Mesenchymal stem cell (in vitro differentiated cells and primary cell): ENCODE measurements at regions not wholly inside any gene's neighbourhood (a gene's known extent, or its start where the extent isn't known, plus 50 kb on each side); places are given as distances from the start of the nearest gene placed in this dataset.
A peak's percentile ranks its signal among the peaks of the same experiment; 100 is the strongest.

Experiments used
- DNase-seq: peaks from one replicate; pipeline ENCODE4 v3.0.0-alpha.2; 2013
- H2AFZ ChIP-seq: one replicate; pipeline ENCODE4 v1.6.1; 2013; ENCODE audit warnings: low read depth, mild to moderate bottlenecking, control low read depth, inconsistent platforms, low read length, moderate library complexity
- H2AK5ac ChIP-seq: 2 replicates; pipeline ENCODE4 v1.6.1; 2013; ENCODE audit warnings: low read length, moderate library complexity, mild to moderate bottlenecking, inconsistent platforms; ENCODE audit not compliant: severe bottlenecking
- H2BK120ac ChIP-seq: one replicate; pipeline ENCODE4 v1.6.1; 2013; ENCODE audit warnings: low read depth, mild to moderate bottlenecking, inconsistent platforms, low read length, moderate library complexity
- H2BK12ac ChIP-seq, 2 experiments: one replicate each; pipeline ENCODE4 v1.6.1; 2013; ENCODE audit warnings: inconsistent platforms in 2 of 2, low read length in 2 of 2, mild to moderate bottlenecking in 2 of 2, moderate library complexity in 2 of 2, control low read depth in 1 of 2
- H2BK15ac ChIP-seq: one replicate; pipeline ENCODE4 v1.6.1; 2013; ENCODE audit warnings: mild to moderate bottlenecking, low read depth, inconsistent platforms; ENCODE audit not compliant: poor library complexity, severe bottlenecking
- H2BK5ac ChIP-seq: 2 replicates; pipeline ENCODE4 v1.6.1; 2013; ENCODE audit warnings: low read depth, mild to moderate bottlenecking, low read length, control low read depth, inconsistent platforms; ENCODE audit not compliant: poor library complexity, severe bottlenecking
- H3K14ac ChIP-seq, 2 experiments: one replicate each; pipeline ENCODE4 v1.6.1; 2013; ENCODE audit warnings: inconsistent platforms in 2 of 2, low read length in 2 of 2, control low read depth in 1 of 2, mild to moderate bottlenecking in 1 of 2, moderate library complexity in 1 of 2
- H3K18ac ChIP-seq, 2 experiments: one replicate each; pipeline ENCODE4 v1.6.1; 2013; ENCODE audit warnings: inconsistent platforms in 2 of 2, low read length in 2 of 2, control low read depth in 1 of 2, low read depth in 1 of 2, mild to moderate bottlenecking in 1 of 2
- H3K23ac ChIP-seq, 2 experiments: one replicate each; pipeline ENCODE4 v1.6.1; 2013; ENCODE audit warnings: inconsistent platforms in 2 of 2, low read length in 2 of 2, mild to moderate bottlenecking in 2 of 2, moderate library complexity in 2 of 2, control low read depth in 1 of 2
- H3K27ac ChIP-seq: 2 replicates; pipeline ENCODE4 v1.5.1; 2013; ENCODE audit warnings: mild to moderate bottlenecking, moderate library complexity, low read length, control low read depth, inconsistent platforms; ENCODE audit not compliant: poor library complexity, severe bottlenecking
- H3K27me3 ChIP-seq, 2 experiments: 2 replicates each; pipeline versions ENCODE4 v1.6.1 to v1.7.0; 2013; ENCODE audit warnings: low read length in 2 of 2, mild to moderate bottlenecking in 2 of 2, moderate library complexity in 2 of 2, control low read depth in 1 of 2, inconsistent platforms in 1 of 2; ENCODE audit not compliant: control insufficient read depth in 1 of 2, insufficient read depth in 1 of 2
- H3K36me3 ChIP-seq, 2 experiments: 2 replicates each; pipeline versions ENCODE4 v1.6.1 to v1.7.0; 2013; ENCODE audit warnings: low read length in 2 of 2, control low read depth in 1 of 2, inconsistent platforms in 1 of 2, low read depth in 1 of 2, mild to moderate bottlenecking in 1 of 2; ENCODE audit not compliant: insufficient read depth in 2 of 2, control insufficient read depth in 1 of 2
- H3K4ac ChIP-seq, 2 experiments: one replicate each; pipeline ENCODE4 v1.6.1; 2013; ENCODE audit warnings: inconsistent platforms in 2 of 2, low read length in 2 of 2, mild to moderate bottlenecking in 2 of 2, moderate library complexity in 2 of 2, control low read depth in 1 of 2, low read depth in 1 of 2
- H3K4me1 ChIP-seq: 2 replicates; pipeline ENCODE4 v1.6.1; 2013; ENCODE audit warnings: low read depth, low read length, control low read depth; ENCODE audit not compliant: control insufficient read depth, insufficient read depth
- H3K4me2 ChIP-seq: 2 replicates; pipeline ENCODE4 v1.6.1; 2013; ENCODE audit warnings: low read length, mild to moderate bottlenecking, inconsistent platforms; ENCODE audit not compliant: poor library complexity, severe bottlenecking
- H3K4me3 ChIP-seq, 2 experiments: 2 replicates each; pipeline versions ENCODE4 v1.5.1 to v1.7.0; 2013; ENCODE audit warnings: low read length in 2 of 2, mild to moderate bottlenecking in 2 of 2, control low read depth in 1 of 2, low read depth in 1 of 2; ENCODE audit not compliant: insufficient read depth in 1 of 2
- H3K79me1 ChIP-seq: replicated peaks from 2 replicates; pipeline ENCODE4 v1.6.1; 2013; ENCODE audit warnings: mild to moderate bottlenecking, control low read depth, low read length, inconsistent platforms; ENCODE audit not compliant: poor library complexity, severe bottlenecking
- H3K9ac ChIP-seq: 2 replicates; pipeline ENCODE4 v1.7.0; 2013; ENCODE audit warnings: mild to moderate bottlenecking, low read length, moderate library complexity
- H3K9me3 ChIP-seq: 2 replicates; pipeline ENCODE4 v1.7.0; 2013; ENCODE audit warnings: mild to moderate bottlenecking, low read length; ENCODE audit not compliant: control insufficient read depth
- H4K8ac ChIP-seq: one replicate; pipeline ENCODE4 v1.6.1; 2013; ENCODE audit warnings: inconsistent platforms, mild to moderate bottlenecking, low read length, moderate library complexity
- H4K91ac ChIP-seq: one replicate; pipeline ENCODE4 v1.6.1; 2013; ENCODE audit warnings: mild to moderate bottlenecking, low read length, inconsistent platforms
- WGBS: methylation state at CpG from one replicate; pipeline ENCODE4 v1.1.7; 2013; ENCODE audit warnings: mixed read lengths; 5-methylcytosine and 5-hydroxymethylcytosine counted together

DNA sequence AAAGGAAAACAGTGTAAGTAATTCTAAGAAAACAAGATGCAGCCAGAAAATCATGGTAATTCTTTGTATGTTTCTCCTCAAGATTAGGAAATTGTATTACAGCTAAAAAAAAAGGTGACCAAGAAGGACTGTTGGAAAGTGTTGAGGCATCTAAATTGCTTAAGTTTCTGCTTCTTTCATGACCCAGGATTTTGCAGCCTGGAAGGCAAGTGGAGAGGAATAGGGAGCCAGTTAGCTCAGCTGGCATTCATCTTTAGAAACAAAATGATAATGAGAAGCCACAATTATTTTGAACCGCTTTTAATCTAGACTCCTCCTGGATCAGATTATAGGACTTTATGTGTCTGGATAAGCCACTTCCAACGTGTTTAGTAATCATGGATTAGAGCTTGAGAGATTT lies 56.8 kb upstream of the TMEM229A start:
- H3K79me1 ChIP-seq, result no peaks in the 10 kb centered on the region

GRCh38 chr7:124088590-124088989 lies 55.7 kb upstream of the TMEM229A start:
- WGBS, result no CpG with 5 or more reads among the region's 1 CpG
- H3K18ac ChIP-seq, result no peak overlapping the region
- H3K14ac ChIP-seq, result no peak overlapping the region

More for the DNA sequence above, 56.8 kb upstream of the TMEM229A start:
- H3K9ac ChIP-seq, result no peak overlapping the region
- H3K4ac ChIP-seq, result no peak overlapping the region
- no peak overlapping the region for H2BK15ac ChIP-seq
- H3K4me2 ChIP-seq, result no peak overlapping the region
- H3K23ac ChIP-seq, result no peak overlapping the region
- DNase-seq, result no peak
- H3K27ac ChIP-seq, result no peak overlapping the region
- no peak overlapping the region for H4K8ac ChIP-seq
- no peak overlapping the region for H3K4me3 ChIP-seq
- H3K4me1 ChIP-seq, result no peaks in the 10 kb centered on the region
- no peaks in the 10 kb centered on the region for H3K9me3 ChIP-seq
- H4K91ac ChIP-seq, result no peak overlapping the region
- WGBS, result no CpG with 5 or more reads among the region's 2 CpGs
- no peak overlapping the region for H2BK12ac ChIP-seq
- H3K14ac ChIP-seq, result no peak overlapping the region
- no peak overlapping the region for H2BK120ac ChIP-seq
- no peak overlapping the region for H3K18ac ChIP-seq
- H2BK5ac ChIP-seq, result no peak overlapping the region
- H3K27me3 ChIP-seq, result no peaks in the 10 kb centered on the region
- no peak overlapping the region for H2AFZ ChIP-seq
- no peak overlapping the region for H2AK5ac ChIP-seq
- no peaks in the 10 kb centered on the region for H3K36me3 ChIP-seq

DNA sequence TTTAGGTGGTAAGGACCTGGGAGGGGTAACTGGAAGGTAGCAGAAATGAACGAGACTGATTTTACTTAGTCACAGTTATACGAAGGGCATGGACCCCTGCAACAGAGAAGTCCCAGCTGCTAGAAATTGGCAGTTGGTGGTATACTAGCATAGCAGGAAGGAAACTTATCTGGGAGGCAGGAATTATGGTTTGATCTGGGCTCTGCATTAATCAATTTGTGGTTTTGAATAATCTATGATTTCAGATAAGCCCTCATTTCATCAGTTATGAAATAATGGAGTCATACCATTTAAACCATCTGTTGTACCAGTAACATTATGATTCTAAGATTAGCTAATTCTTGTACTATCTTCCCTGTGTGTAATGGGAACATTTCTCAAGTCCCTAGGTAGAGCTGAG lies 54.0 kb upstream of the TMEM229A start:
- H3K4me3 ChIP-seq, result no peak overlapping the region
- no peak overlapping the region for H3K27ac ChIP-seq
- H4K91ac ChIP-seq, result no peak overlapping the region
- no peaks in the 10 kb centered on the region for H3K36me3 ChIP-seq
- H4K8ac ChIP-seq, result no peak overlapping the region
- no peaks in the 10 kb centered on the region for H3K9me3 ChIP-seq
- peak overlapping the region in 1 of 2 experiments; percentile 21 for H3K18ac ChIP-seq
- H3K4ac ChIP-seq, result no peak overlapping the region
- WGBS, result 95% methylated on average over 2 of the region's 2 CpGs
- H2AK5ac ChIP-seq, result no peak overlapping the region
- no peak overlapping the region for H2BK120ac ChIP-seq
- no peak overlapping the region for H3K9ac ChIP-seq
- no peak overlapping the region for H2BK15ac ChIP-seq
- no peak for DNase-seq
- H2AFZ ChIP-seq, result no peak overlapping the region
- H2BK12ac ChIP-seq, result peak overlapping the region in 1 of 2 experiments; percentile 63
- H3K23ac ChIP-seq, result no peak overlapping the region
- no peaks in the 10 kb centered on the region for H3K79me1 ChIP-seq
- H3K14ac ChIP-seq, result no peak overlapping the region
- H3K4me2 ChIP-seq, result no peak overlapping the region
- H3K27me3 ChIP-seq, result no peaks in the 10 kb centered on the region
- H3K4me1 ChIP-seq, result no peaks in the 10 kb centered on the region
- H2BK5ac ChIP-seq, result no peak overlapping the region

More at GRCh38 chr7:124088590-124088989, 55.7 kb upstream of the TMEM229A start:
- H4K91ac ChIP-seq, result no peak overlapping the region
- no peak overlapping the region for H3K9ac ChIP-seq
- H2BK5ac ChIP-seq, result no peak overlapping the region
- H3K79me1 ChIP-seq, result no peaks in the 10 kb centered on the region
- no peak overlapping the region for H3K4me3 ChIP-seq
- no peaks in the 10 kb centered on the region for H3K27me3 ChIP-seq
- no peak overlapping the region for H2BK12ac ChIP-seq
- no peak overlapping the region for H2AK5ac ChIP-seq
- peak; percentile 11 for DNase-seq
- no peaks in the 10 kb centered on the region for H3K4me1 ChIP-seq
- no peak overlapping the region for H2AFZ ChIP-seq
- no peak overlapping the region for H4K8ac ChIP-seq
- no peaks in the 10 kb centered on the region for H3K9me3 ChIP-seq
- no peak overlapping the region for H2BK15ac ChIP-seq
- H2BK120ac ChIP-seq, result no peak overlapping the region
- no peak overlapping the region for H3K4ac ChIP-seq
- no peak overlapping the region for H3K27ac ChIP-seq
- no peak overlapping the region for H3K4me2 ChIP-seq
- H3K36me3 ChIP-seq, result no peaks in the 10 kb centered on the region
- H3K23ac ChIP-seq, result no peak overlapping the region

DNA sequence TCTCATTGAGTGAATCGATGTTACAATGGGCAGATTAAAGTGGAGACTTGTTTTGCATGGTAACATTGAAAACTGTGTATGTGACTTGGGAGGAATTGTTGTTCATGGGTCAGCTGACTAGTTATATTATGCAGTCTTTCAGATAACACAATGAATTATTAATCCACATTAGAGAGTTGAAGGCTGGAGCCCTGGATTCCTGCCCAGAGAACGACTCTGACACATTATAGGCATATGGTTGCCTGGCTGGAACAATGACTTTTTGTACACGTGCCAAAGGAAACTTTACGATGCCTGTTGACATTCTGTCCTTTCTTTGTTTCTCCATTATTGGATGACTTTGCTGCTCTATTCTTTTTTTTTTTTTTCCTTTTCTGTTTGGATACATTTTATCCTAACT lies 52.3 kb upstream of the TMEM229A start:
- Histone ChIP-seq H3K4ac (peak overlapping the region in 1 of 2 experiments; percentile 28), H3K27me3 (no peaks in the 10 kb centered on the region), H2AK5ac (no peak overlapping the region), H2BK15ac (no peak overlapping the region), H2AFZ (no peak overlapping the region), H2BK5ac (no peak overlapping the region), H4K91ac (no peak overlapping the region), H4K8ac (no peak overlapping the region), H3K36me3 (no peaks in the 10 kb centered on the region), H3K4me2 (no peak overlapping the region), H2BK12ac (no peak overlapping the region), H3K23ac (no peak overlapping the region), H3K18ac (peak overlapping the region in 1 of 2 experiments; percentile 34), H3K9ac (no peak overlapping the region), H3K14ac (no peak overlapping the region), H3K4me1 (no peaks in the 10 kb centered on the region), H2BK120ac (no peak overlapping the region), H3K27ac (no peak overlapping the region), H3K9me3 (no peaks in the 10 kb centered on the region), H3K4me3 (no peak overlapping the region), H3K79me1 (no peaks in the 10 kb centered on the region)
- WGBS, result 66% methylated on average over 3 of the region's 4 CpGs
- DNase-seq, result no peak
